ENCODE measurements at regions not wholly inside any gene's neighbourhood (a gene's known extent, or its start where the extent isn't known, plus 50 kb on each side); places are given as distances from the start of the nearest gene placed in this dataset.

GRCh38 chr5:51748647-51749046 lies 365.4 kb downstream of the ISL1 start:
- no peak for DNase-seq
- intact Hi-C loops (cut with DNase I), result no loop called here
- no peaks in the 10 kb centered on the region for H3K27me3 ChIP-seq
- no peaks in the 10 kb centered on the region for H3K9me3 ChIP-seq
- H3K4me3 ChIP-seq (replicated peaks in 1 of 3), result no peak overlapping the region
- TF ChIP-seq POLR2A (IDR thresholded peaks at IDR 0.05) (no peak), CTCF (IDR thresholded peaks at IDR 0.05) (no peak)
- no peaks in the 10 kb centered on the region for H3K4me1 ChIP-seq
- H3K36me3 ChIP-seq, result no peaks in the 10 kb centered on the region
- no peak overlapping the region for H3K27ac ChIP-seq
- 82 to 83% methylated on average over 2 of the region's 2 CpGs for WGBS, 2 donors
